ENCODE measurements at regions not wholly inside any gene's neighbourhood (a gene's known extent, or its start where the extent isn't known, plus 50 kb on each side); places are given as distances from the start of the nearest gene placed in this dataset.

GRCh38 chrX:69110116-69110530, 55.1 kb downstream of the PJA1 start:
- TF ChIP-seq CTCF (conservative IDR thresholded peaks at IDR 0.05; ENCODE audit: low read depth, low read length) = no peak
- Histone ChIP-seq H3K4me3 (IDR thresholded peaks at IDR 0.05; ENCODE audit: insufficient read depth, low read depth, low read length) (no peak overlapping the region), H3K36me3 (ENCODE audit: insufficient read depth) (no peaks in the 10 kb centered on the region), H2AFZ (ENCODE audit: low read depth) (no peak overlapping the region), H3K4me1 (ENCODE audit: low read depth, poor library complexity, severe bottlenecking) (no peaks in the 10 kb centered on the region), H4K20me1 (ENCODE audit: insufficient read depth) (no peaks in the 10 kb centered on the region), H3K27ac (no peak overlapping the region), H3K4me2 (no peak overlapping the region), H3K27me3 (ENCODE audit: insufficient read depth, low read depth) (no peaks in the 10 kb centered on the region), H3K79me2 (ENCODE audit: insufficient read depth, low read depth) (no peaks in the 10 kb centered on the region), H3K9ac (no peak overlapping the region)

- TF ChIP-seq CTCF (conservative IDR thresholded peaks at IDR 0.05; ENCODE audit: low read depth, low read length) = no peak
- H3K79me2 ChIP-seq (ENCODE audit: insufficient read depth, low read depth) = no peaks in the 10 kb centered on the region
- no peaks in the 10 kb centered on the region for H3K27me3 ChIP-seq (ENCODE audit: insufficient read depth, low read depth)
- no peak overlapping the region for H2AFZ ChIP-seq (ENCODE audit: low read depth)
- no peak overlapping the region for H3K27ac ChIP-seq
- no peaks in the 10 kb centered on the region for H3K36me3 ChIP-seq (ENCODE audit: insufficient read depth)
- H4K20me1 ChIP-seq (ENCODE audit: insufficient read depth) = no peaks in the 10 kb centered on the region
- H3K9ac ChIP-seq = no peak overlapping the region
- no peaks in the 10 kb centered on the region for H3K4me1 ChIP-seq (ENCODE audit: low read depth, poor library complexity, severe bottlenecking)
- H3K4me2 ChIP-seq = no peak overlapping the region
- no peak overlapping the region for H3K4me3 ChIP-seq (IDR thresholded peaks at IDR 0.05; ENCODE audit: insufficient read depth, low read depth, low read length)
These were observed 55.5 kb downstream of the PJA1 start for GRCh38 chrX:69109706-69110105.

GRCh38 chrX:69109036-69109663, 56.1 kb downstream of the PJA1 start:
- Histone ChIP-seq H3K27ac (no peak overlapping the region), H3K36me3 (ENCODE audit: insufficient read depth) (no peaks in the 10 kb centered on the region), H3K27me3 (ENCODE audit: insufficient read depth, low read depth) (no peaks in the 10 kb centered on the region), H3K79me2 (ENCODE audit: insufficient read depth, low read depth) (no peaks in the 10 kb centered on the region), H3K4me3 (IDR thresholded peaks at IDR 0.05; ENCODE audit: insufficient read depth, low read depth, low read length) (no peak overlapping the region), H4K20me1 (ENCODE audit: insufficient read depth) (no peaks in the 10 kb centered on the region), H3K4me1 (ENCODE audit: low read depth, poor library complexity, severe bottlenecking) (no peaks in the 10 kb centered on the region), H3K9ac (no peak overlapping the region), H3K4me2 (no peak overlapping the region), H2AFZ (ENCODE audit: low read depth) (no peak overlapping the region)
- TF ChIP-seq CTCF (conservative IDR thresholded peaks at IDR 0.05; ENCODE audit: low read depth, low read length) = no peak

GRCh38 chrX:69107747-69108401, 57.4 kb downstream of the PJA1 start:
- Histone ChIP-seq H3K27me3 (ENCODE audit: insufficient read depth, low read depth) (no peaks in the 10 kb centered on the region), H2AFZ (ENCODE audit: low read depth) (no peak overlapping the region), H3K27ac (no peak overlapping the region), H3K4me1 (ENCODE audit: low read depth, poor library complexity, severe bottlenecking) (no peaks in the 10 kb centered on the region), H3K9ac (no peak overlapping the region), H3K79me2 (ENCODE audit: insufficient read depth, low read depth) (no peaks in the 10 kb centered on the region), H3K4me3 (IDR thresholded peaks at IDR 0.05; ENCODE audit: insufficient read depth, low read depth, low read length) (no peak overlapping the region), H3K36me3 (ENCODE audit: insufficient read depth) (no peaks in the 10 kb centered on the region), H4K20me1 (ENCODE audit: insufficient read depth) (no peaks in the 10 kb centered on the region), H3K4me2 (no peak overlapping the region)
- TF ChIP-seq CTCF (conservative IDR thresholded peaks at IDR 0.05; ENCODE audit: low read depth, low read length) = no peak

Measured in KMS-11 (cell line).